ENCODE measurements at regions not wholly inside any gene's neighbourhood (a gene's known extent, or its start where the extent isn't known, plus 50 kb on each side); places are given as distances from the start of the nearest gene placed in this dataset.

GRCh38 chr3:69435274-69436265 lies 49.7 kb upstream of the FRMD4B start (continued):
- TF ChIP-seq ZNF207 (IDR thresholded peaks at IDR 0.05; ENCODE audit: borderline replicate concordance) (no peak), BMI1 (IDR thresholded peaks at IDR 0.05; ENCODE audit: borderline replicate concordance) (no peak; the same call in 1 of the 2 replicates), BCL11A (IDR thresholded peaks at IDR 0.05; ENCODE audit: low read depth, low read length) (peak; percentile 36; the same call in 1 of the 2 replicates), ELK1 (IDR thresholded peaks at IDR 0.05; ENCODE audit: low read depth, low read length) (no peak), IKZF1 (conservative IDR thresholded peaks at IDR 0.05) (peak; percentile 81), USF2 (IDR thresholded peaks at IDR 0.05; ENCODE audit: borderline replicate concordance, low read depth, low read length) (no peak), TCF7 (IDR thresholded peaks at IDR 0.05; ENCODE audit: borderline replicate concordance) (peak; percentile 23; the same call in 1 of the 2 replicates), HDAC6 (IDR thresholded peaks at IDR 0.05; ENCODE audit: unreplicated experiment) (no peak), EP300 (IDR thresholded peaks at IDR 0.05; ENCODE audit: borderline replicate concordance in 1 of 2, control insufficient read depth in 1 of 2, low read depth in 2 of 2, low read length in 2 of 2) (0 out of 4 replicates have a peak, but pooled peaks of 1 of the 2 experiments have one; percentile 42), YBX1 (IDR thresholded peaks at IDR 0.05) (no peak), SUZ12 (IDR thresholded peaks at IDR 0.05; ENCODE audit: unreplicated experiment) (no peak), JUNB (IDR thresholded peaks at IDR 0.05) (peak; percentile 87), STAT3 (IDR thresholded peaks at IDR 0.05; ENCODE audit: low read depth, low read length) (0 out of 2 replicates have a peak, but pooled peaks have one; percentile 60), EGR1 (IDR thresholded peaks at IDR 0.05; ENCODE audit: borderline replicate concordance in 1 of 2, low read depth in 2 of 2, low read length in 2 of 2) (no peak), ZSCAN29 (IDR thresholded peaks at IDR 0.05) (no peak), GATAD2B (conservative IDR thresholded peaks at IDR 0.05; ENCODE audit: low read depth) (0 out of 2 replicates have a peak, but pooled peaks have one; percentile 38)
- TF ChIP-seq, protein P1, sequence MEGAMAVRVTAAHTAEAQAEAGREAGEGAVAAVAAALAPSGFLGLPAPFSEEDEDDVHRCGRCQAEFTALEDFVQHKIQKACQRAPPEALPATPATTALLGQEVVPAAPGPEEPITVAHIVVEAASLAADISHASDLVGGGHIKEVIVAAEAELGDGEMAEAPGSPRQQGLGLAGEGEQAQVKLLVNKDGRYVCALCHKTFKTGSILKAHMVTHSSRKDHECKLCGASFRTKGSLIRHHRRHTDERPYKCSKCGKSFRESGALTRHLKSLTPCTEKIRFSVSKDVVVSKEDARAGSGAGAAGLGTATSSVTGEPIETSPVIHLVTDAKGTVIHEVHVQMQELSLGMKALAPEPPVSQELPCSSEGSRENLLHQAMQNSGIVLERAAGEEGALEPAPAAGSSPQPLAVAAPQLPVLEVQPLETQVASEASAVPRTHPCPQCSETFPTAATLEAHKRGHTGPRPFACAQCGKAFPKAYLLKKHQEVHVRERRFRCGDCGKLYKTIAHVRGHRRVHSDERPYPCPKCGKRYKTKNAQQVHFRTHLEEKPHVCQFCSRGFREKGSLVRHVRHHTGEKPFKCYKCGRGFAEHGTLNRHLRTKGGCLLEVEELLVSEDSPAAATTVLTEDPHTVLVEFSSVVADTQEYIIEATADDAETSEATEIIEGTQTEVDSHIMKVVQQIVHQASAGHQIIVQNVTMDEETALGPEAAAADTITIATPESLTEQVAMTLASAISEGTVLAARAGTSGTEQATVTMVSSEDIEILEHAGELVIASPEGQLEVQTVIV (IDR thresholded peaks at IDR 0.05; ENCODE audit: borderline replicate concordance, partially characterized antibody): no peak
- TF ChIP-seq, protein P2, sequence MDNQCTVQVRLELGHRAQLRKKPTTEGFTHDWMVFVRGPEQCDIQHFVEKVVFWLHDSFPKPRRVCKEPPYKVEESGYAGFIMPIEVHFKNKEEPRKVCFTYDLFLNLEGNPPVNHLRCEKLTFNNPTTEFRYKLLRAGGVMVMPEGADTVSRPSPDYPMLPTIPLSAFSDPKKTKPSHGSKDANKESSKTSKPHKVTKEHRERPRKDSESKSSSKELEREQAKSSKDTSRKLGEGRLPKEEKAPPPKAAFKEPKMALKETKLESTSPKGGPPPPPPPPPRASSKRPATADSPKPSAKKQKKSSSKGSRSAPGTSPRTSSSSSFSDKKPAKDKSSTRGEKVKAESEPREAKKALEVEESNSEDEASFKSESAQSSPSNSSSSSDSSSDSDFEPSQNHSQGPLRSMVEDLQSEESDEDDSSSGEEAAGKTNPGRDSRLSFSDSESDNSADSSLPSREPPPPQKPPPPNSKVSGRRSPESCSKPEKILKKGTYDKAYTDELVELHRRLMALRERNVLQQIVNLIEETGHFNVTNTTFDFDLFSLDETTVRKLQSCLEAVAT (IDR thresholded peaks at IDR 0.05): no peak
- TF ChIP-seq, protein P3, sequence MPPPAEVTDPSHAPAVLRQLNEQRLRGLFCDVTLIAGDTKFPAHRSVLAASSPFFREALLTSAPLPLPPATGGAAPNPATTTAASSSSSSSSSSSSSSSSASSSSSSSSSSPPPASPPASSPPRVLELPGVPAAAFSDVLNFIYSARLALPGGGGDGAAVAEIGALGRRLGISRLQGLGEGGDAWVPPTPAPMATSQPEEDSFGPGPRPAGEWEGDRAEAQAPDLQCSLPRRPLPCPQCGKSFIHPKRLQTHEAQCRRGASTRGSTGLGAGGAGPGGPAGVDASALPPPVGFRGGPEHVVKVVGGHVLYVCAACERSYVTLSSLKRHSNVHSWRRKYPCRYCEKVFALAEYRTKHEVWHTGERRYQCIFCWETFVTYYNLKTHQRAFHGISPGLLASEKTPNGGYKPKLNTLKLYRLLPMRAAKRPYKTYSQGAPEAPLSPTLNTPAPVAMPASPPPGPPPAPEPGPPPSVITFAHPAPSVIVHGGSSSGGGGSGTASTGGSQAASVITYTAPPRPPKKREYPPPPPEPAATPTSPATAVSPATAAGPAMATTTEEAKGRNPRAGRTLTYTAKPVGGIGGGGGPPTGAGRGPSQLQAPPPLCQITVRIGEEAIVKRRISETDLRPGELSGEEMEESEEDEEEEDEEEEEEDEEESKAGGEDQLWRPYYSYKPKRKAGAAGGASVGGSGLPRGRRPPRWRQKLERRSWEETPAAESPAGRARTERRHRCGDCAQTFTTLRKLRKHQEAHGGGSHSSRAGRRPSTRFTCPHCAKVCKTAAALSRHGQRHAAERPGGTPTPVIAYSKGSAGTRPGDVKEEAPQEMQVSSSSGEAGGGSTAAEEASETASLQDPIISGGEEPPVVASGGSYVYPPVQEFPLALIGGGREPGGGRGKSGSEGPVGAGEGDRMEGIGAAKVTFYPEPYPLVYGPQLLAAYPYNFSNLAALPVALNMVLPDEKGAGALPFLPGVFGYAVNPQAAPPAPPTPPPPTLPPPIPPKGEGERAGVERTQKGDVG (CRISPR knock-in tag; IDR thresholded peaks at IDR 0.05): no peak
